ENCODE measurements at regions not wholly inside any gene's neighbourhood (a gene's known extent, or its start where the extent isn't known, plus 50 kb on each side); places are given as distances from the start of the nearest gene placed in this dataset.
"Not testable (repeated sequence)": the region's sequence is repeated elsewhere in the genome, so short reads cannot be mapped to it uniquely, and the experiment has no call there.

DNA sequence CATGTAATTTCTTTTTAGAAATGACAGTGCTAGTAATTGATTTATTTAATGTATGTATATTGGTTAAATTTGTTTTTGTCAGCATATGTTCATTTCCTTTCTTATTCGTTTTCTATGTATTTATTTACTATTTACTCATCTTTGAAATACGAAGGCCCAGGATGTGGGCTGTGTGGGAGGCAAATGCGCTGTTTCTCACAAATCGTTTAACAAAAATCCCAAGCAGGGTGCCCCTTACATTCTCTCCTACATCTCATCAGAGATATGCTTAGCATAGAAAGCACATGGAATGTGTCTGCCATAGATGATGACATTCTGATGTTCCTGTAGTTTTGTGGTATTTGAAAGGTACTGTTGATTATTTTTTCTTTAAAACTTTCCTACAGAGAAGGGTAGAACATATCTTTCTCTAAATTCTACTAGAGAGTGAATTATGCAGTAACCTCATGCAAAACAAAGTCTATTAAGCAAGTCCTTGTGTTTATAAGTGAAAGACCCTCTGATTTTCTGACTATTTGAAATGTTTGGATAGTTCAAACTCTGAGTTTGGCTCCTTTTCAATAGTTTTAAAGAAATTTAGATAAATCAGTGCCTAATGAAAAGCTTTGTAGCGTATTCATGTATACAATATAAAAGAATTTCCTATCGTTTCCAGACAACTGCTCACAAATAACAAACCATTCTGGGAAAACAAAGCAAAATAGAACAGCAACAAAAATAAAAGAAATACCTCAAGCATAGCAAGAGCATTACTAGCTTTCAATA, 111.1 kb upstream of the VGLL3 start:
- DNase-seq (ENCODE audit: low spot score): no peak

DNA sequence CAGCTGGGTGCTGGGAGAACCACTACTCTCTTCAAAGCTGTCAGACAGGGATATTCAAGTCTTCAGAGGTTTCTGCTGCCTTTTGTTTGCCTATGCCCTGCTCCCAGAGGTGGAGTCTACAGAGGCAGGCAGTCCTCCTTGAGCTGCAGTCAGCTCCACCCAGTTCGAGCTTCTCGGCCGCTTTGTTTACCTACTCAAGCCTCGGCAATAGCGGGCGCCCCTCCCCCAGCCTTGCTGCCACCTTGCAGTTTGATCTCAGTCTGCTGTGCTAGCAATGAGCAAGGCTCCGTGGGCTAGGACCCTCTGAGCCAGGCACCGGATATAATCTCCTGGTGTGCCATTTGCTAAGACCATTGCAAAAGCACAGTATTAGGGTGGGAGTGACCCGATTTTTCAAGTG, 106.8 kb upstream of the VGLL3 start:
- DNase-seq (ENCODE audit: low spot score): not testable (repeated sequence)

DNA sequence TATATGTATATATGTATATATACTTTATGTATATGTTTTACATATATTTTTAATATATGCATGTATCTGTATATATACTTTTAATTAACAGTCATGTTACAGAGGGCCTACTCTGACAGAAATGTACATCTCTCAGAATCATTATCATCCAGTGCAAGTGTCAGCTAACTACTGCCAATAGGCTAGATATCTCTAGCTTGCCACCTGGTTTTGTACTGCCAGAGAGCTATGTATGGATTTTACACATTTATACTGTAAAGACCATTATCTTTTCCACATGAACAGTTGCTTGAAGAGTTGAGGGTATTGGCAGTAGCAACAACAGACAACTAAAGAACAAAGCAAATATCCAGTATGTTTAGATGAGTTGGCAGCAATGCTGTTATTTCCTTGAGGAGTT, 99.7 kb upstream of the VGLL3 start:
- no peak for DNase-seq (ENCODE audit: low spot score)

- DNase-seq (ENCODE audit: low spot score): peak; percentile 3
These were observed 98.3 kb upstream of the VGLL3 start for GRCh38 chr3:87088993-87089841.

DNA sequence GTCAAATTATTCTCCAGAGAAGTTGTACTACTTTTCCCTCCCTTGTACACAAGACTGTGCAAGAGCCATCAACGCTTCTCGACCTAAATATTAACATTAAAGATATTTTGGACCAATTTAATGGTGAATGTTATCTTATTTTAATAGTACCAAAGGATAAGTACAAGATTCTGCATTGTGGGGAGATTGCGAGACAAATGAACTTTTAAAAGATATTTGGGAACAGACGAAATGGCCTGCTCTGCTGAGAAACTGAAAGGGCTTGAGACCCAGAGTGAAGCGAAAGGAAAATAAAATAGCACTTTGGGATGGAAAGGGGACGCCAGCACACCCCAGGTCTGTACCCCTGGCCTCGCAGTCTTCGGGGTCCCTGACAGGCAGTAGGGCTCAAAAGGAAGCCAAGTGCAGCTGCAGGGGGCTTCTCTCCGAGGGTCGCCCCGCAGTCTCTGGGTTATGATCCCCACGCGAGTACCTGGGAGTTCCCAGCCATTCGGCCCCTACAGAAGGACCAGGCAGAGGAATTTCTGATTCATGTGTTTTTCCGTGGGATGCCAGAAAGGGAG, 97.6 kb upstream of the VGLL3 start:
- DNase-seq (ENCODE audit: low spot score): no peak

GRCh38 chr3:87084868-87085267, 93.9 kb upstream of the VGLL3 start:
- no peak for DNase-seq (ENCODE audit: low spot score)

GRCh38 chr3:87082796-87083440, 92.0 kb upstream of the VGLL3 start:
- DNase-seq (ENCODE audit: low spot score): peak; percentile 4

- no peak for DNase-seq (ENCODE audit: low spot score)
These were observed 86.4 kb upstream of the VGLL3 start for GRCh38 chr3:87077355-87077754.

DNA sequence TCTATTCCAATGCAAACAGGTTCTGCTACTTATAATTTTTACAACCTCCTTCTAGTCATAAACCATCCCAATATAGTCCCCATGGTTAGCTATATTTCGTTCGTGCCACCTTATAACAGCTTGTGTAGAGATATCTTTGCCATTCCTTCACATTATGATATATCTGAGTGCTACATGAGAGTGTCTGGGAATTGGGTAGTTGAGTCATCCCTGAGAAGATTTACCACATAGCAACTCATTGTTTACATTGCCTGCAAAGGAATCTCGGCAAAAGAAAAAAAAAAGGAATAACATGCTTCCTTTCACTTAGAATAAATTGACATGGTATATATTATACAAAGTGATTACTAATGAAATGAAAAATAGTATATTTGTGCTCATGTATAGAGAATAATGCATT, 86.0 kb upstream of the VGLL3 start:
- DNase-seq (ENCODE audit: low spot score): no peak

DNA sequence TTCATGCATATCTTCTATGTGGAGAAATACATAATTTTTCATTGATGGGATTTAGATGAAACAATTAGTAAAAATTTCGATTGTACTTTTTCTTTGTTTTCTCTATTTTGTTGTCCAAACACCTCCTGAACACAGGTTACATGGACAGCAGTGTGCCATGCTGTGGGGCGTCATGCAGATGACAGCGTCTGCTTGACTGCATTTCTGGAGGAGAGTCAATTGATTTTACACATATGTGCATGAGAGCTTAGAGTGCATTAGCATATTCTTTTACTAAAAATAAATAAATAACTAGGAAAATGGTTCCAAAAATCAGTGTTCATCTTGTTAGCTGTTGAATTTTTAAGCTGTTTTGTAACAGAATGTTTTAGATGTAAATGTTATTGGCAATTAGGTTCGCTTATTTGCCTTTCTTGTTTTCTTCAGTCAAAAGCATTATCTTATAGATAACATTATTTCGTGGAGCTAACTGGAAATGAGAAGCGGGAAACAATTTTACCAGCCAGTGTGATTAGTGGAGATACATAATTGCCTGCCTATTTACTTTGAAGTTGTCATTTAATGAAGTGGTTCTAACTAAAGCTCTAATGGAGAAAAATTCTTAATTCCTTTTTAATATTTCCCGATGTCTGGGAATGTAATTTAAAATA, 82.7 kb upstream of the VGLL3 start:
- no peak for DNase-seq (ENCODE audit: low spot score)

DNA sequence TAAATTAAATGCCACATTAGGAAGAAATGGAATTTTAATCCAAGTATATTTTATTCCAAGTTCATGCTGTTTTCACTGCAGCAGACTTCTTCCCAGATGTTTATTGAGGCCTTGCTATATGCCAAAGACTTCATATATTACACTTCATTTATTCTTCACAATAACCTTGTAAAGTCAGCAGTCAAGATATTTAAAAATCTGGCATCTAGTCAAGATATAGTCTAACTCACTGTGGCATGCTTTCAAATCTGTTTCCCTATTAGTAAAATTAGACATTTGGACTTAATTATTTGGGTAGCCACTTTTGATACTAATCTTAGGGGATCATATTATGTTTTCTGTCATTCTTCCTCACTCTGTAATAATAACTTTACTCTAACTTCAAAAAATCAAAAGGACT, 81.5 kb upstream of the VGLL3 start:
- DNase-seq (ENCODE audit: low spot score): no peak

DNA sequence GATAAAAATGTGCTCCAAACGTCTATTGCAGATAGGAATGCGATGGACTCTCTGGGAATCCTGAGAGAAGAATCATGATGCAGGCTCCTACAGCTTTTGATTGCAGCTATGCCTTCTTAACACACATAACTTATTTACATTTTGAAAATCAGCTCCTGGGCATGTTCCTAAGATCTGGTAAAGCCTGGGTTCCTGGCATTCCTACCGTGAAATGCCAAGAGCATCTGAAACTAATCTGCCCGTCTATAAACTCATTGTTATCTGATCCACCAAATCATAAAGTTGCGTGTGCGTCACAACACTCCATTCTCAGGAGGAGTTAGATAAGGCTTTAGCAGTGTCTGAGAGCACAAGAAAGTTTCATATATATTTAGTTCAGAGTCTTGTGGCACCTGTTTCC, 79.0 kb upstream of the VGLL3 start:
- DNase-seq (ENCODE audit: low spot score): no peak

- no peak for DNase-seq (ENCODE audit: low spot score)
These were observed 78.1 kb upstream of the VGLL3 start for GRCh38 chr3:87069021-87069420.

GRCh38 chr3:87062685-87063084, 71.7 kb upstream of the VGLL3 start:
- DNase-seq (ENCODE audit: low spot score): no peak

GRCh38 chr3:87057474-87057873, 66.5 kb upstream of the VGLL3 start:
- DNase-seq (ENCODE audit: low spot score): no peak

GRCh38 chr3:87053553-87053952, 62.6 kb upstream of the VGLL3 start:
- DNase-seq (ENCODE audit: low spot score): no peak

- DNase-seq (ENCODE audit: low spot score): no peak
These were observed 61.7 kb upstream of the VGLL3 start for GRCh38 chr3:87052499-87053260.

DNA sequence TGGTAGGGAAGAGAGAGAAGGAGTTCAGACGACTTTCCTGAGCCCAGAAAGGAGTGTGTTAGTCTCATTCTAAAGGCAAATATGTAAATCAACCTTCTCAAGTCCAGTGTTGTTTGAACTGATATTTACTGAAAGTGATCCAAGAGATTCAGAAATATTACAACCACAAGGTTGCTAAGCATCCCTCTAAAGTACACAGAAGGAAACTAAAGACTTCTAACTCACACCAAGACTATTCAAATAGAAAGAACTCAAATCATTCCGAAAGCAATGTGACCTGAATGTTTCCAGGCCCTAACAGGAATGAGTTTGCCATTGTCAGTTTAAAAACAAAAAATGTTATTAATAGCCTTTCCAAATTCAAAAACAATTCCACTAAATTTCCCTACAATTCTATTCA, 56.9 kb upstream of the VGLL3 start:
- DNase-seq (ENCODE audit: low spot score): no peak

- no peak for DNase-seq (ENCODE audit: low spot score)
These were observed 55.3 kb upstream of the VGLL3 start for GRCh38 chr3:87046241-87046640.

DNA sequence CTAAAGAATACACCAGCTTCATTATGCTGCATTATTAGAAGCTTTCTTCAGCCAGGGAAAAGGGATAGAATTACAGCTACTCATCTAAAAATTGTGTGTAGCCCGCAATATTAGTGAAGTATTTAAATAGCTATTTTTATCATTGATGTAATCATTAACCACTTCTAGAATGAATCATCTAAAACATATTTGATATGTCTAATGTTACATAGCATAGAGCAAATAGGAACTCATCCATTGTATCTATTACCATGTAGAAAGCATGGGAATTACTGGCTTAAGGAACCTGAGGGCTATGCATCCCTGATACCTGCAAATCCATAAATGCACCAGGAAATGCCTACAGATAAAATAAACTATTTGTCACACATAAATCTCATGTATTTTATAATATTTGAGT, 54.5 kb upstream of the VGLL3 start:
- no peak for DNase-seq (ENCODE audit: low spot score)

- no peak for DNase-seq (ENCODE audit: low spot score)
These were observed 53.9 kb upstream of the VGLL3 start for GRCh38 chr3:87044846-87045245.
